NCI-H2171 treated with DMSO at 0.1 percent for 48 hours (cell line): ENCODE measurements at regions not wholly inside any gene's neighbourhood (a gene's known extent, or its start where the extent isn't known, plus 50 kb on each side); places are given as distances from the start of the nearest gene placed in this dataset.
"Not testable (repeated sequence)": the region's sequence is repeated elsewhere in the genome, so short reads cannot be mapped to it uniquely, and the experiment has no call there.

Experiments
- DNase-seq: peaks from one replicate; lab custom pipeline; 2025; lab: John Stamatoyannopoulos, UW

GRCh38 chr20:36082315-36082915, 72.1 kb upstream of the EPB41L1 start:
- DNase-seq, result no peak

DNA sequence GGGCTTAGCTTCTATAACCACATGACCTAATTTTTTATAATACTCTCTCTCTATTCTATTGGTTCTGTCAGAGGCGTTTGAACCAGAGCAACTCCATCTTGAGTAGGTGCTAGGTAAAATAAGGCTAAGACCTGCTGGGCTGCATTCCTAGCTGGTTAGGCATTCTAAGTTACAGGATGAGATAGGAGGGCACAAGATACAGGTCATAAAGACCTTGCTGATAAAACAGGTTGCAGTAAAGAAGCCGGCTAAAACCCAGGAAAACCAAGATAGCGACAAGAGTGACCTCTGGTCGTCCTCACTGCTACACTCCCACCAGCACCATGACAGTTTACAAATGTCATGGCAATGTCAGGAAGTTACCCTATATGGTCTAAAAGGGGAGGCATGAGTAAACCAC, 71.3 kb upstream of the EPB41L1 start:
- not testable (repeated sequence) for DNase-seq

GRCh38 chr20:36084356-36084755, 70.2 kb upstream of the EPB41L1 start:
- DNase-seq, result no peak

DNA sequence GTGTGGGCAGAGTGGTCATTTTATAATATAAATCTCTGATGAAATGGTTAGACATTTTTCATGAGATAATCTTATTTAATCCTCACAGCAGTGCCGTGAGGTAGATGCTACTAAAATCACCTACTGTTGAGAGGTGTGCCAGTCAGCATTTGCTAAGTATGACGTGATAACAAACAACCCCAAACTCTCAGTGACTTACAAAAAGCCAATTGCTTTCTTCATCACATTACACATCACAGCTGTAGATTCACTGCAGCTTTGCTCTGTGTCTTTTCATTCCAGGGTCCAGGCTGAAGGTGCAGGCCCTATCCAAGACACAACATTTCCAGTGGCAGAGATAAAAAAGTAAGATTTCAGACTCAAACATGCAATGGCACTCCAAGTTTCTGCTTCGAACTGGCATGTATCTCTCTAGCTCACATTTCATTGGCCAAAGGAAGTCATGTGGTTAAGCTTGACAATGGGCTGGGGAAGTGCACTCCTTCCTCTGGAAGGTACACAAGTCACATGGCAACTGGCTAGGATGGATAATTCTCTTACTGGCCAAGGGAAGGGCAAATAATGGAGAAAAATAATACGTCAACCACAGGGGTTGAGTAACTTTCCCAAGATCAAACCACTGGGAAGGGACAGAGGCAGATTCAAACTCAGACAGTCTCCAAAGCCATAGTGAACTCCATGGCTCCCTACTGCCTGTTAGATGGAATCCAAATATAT, 69.5 kb upstream of the EPB41L1 start:
- DNase-seq, result no peak

DNA sequence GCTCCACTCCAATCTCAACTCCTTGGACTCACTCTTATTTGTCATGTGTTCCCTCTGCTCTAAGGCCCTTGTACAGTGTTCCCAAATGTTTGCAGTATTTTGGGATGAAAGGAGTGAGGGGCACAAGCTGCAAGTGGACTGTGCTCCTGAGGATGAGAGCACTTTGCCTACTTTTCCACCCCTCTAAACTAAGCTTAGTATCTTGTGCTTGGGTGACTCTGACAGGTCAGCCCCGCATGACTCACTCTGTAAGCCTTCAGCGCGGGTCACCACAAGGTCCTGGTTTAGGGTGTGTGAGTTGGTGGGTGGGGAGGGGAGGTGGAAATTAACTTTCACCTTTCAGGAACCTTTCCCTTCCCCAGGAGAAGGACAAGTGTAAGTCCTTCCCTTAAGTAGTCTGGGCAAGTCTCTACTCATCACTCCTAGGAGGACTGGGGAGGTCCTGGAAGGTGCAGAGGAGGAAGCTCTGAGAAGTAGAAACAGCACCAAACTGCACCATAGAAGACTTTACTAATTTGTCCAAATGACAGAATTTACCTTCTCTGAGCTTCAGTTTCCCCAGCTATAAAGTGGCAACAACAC, 68.8 kb upstream of the EPB41L1 start:
- no peak for DNase-seq

- no peak for DNase-seq
These were observed 67.8 kb upstream of the EPB41L1 start for GRCh38 chr20:36086767-36087166.

DNA sequence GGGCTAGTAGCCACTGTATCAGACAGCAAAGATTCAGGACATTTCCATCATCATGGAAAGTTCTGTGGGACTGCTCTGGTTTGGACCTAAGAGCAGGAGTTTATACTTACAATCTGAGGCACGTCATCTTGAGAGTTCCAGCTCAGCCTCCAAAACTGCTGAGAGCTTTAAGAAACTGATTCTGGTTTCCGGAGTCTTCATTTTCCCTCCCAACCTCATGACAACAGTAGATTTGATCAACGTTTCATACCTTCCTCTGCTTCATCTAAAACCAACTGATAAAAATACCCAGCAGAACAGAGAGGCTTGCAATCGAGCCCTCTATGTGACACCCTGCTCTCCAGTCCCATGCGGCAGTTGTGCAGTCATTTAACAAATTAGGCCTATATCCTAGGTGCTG, 64.3 kb upstream of the EPB41L1 start:
- DNase-seq, result no peak

DNA sequence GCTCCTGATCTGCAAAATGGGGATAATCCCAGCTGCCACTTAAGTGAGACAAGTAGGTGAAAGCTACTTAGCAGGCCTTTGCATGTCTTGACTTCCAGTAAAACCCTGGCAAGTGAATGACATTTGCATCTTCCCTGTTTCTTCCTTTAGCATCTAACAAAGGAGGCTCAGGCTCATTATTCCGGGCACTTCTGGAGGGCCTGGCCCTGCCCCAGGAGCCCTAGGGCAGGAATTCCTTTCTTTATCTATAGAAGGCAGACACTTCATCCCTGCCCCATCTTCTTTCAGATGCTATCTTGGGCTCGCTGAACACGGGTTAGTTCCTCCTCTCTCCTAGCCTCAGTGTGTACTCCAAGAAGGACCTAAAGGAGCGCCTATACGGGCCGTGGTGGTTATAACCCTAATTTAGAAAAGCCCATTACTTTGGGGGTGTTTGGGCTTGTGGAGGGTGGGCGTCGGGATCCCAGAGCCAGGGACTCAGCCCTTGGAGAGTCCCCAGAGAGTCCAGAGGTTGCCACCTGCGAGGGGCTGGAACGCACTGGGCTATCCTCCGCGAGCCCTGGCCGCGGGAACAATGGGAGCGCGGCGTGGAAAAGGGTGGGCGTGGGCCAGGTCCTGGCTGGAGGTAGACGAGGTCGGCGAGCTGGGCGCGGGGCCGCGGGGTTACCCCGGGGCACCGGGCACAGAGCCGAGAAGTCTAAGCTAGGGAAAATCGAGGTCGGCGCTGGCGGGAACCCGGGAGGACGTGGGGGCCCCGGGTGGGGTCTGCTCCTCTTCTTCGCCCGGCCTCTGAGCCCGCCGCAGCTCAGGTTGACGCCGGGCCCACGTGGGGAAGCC, 62.8 kb upstream of the EPB41L1 start:
- DNase-seq, result no peak

DNA sequence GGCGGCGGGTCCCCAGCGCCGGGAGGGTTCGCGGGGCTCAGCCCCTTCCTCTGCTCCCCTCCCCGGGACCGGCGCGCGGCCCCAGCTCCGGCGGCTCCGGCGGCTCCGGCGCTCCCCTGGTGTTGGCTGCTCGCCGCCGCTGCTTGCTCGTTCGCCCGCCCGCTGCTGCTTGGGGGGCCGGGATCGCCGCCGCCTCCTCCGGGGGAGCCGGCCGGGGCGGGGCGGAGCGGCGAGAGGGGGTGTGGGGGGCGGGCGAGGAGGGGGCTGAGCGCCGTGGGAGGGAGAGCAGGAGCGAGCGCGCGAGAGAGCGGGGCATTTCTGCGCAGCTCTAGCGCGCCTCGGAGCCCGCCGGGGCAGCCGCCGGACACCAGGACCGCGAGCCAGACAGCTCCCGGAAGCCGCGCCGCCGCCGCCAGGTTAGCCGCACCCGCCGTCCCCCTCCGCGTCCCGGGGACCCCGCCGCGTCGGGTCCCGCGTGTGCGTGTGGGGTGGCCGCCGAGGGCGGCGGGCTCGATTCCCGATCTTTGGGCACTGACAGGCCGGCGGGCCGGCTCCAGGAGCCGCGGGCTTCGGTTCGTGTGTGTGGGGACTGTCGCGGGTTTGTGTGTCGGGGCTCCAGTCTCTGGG, 62.0 kb upstream of the EPB41L1 start:
- no peak for DNase-seq

DNA sequence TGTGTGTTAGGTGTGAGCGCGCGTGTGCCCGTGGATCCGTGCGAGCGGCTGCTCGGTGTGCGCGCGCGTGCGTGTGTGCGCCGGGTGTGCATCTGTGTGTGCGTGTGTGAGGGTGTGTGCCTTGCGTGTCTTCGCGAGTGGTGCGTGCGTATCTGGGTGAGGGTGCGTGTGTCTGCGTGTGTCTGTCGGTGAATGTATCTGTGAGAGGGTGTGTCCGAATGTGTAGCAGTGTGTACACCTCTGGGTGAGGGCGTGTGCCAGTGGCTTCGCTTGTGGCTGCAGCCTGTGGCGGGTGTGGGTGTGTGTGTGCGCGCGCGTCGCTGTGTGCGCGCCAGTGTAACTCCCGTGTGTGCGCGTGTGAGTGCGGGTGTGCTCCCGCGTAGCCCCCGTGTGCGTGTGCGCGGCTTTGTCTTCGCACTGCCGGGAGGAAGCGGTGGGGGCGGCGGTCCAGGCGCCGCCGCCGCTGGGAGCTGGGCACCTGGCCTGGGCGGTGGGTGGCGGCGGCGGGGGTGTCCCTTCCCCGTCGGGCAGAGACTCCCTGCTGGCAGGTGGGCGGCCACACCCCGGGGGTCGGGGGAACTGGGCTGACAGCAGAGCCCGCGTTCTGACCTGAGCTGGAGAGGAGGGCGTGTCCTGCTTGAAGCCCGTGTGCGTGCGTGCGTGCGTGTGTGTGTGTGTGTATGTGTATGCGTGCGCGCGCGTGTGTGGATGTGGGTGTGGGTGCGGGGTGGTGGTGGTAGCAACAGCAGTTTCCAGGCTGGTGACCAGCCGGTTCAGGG, 61.3 kb upstream of the EPB41L1 start:
- DNase-seq, result peak; percentile 31

DNA sequence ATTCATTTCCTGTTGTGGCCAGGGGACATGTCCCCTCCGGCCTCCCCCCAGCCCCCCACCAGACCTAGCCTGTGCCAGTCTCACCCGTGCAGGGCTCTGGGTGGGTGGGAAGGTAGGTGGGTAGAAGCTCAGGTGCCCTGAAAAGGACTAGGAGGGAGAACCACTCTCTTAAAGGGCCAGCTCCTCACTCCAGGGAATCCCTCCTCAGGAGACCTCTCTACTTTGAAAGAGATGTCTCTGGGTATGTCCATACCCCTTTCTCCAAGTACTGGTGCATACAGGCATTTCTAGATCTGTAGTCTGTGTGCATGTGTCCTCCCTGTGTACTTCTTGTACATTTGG, 60.8 kb upstream of the EPB41L1 start:
- DNase-seq, result no peak

GRCh38 chr20:36094497-36094896, 60.0 kb upstream of the EPB41L1 start:
- no peak for DNase-seq

- no peak for DNase-seq
These were observed 58.1 kb upstream of the EPB41L1 start for GRCh38 chr20:36096435-36096834.

DNA sequence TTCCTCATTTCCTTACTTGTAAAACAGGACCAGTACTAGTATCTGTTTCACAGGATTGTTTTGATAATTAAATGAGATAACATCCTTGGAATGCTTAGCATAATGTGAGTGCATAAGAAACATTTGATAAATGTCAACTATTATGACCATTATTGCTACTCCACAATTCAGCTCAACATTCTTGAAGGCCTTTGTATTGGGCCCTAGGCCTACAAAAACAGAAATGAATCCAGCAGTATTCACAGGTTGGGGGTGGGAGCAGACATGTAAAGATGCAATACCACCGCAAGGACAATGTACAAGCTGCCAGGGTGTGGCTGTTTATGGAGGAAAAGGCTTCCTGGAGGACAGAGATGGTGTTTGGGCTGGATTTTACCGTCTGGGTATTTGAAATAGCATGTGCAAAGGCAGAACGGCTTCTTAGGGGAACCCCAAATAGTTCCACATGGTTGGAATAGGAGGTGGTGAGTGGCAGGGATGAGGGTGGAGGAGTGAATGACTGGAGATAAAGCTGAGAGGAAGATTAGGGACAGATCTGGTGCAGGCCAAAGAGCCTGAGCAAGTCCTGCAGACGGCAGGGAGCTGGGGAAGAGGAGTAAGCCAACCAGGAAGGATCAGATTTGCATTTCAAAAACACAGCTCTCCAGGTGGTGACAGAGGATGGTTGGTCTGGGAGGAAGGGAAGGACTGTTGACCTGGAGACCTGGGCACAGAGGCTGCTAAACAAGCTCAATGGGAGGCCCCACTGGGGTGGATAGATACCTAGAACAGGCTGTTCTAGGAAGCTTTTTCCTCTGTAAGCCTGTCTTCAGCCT, 57.0 kb upstream of the EPB41L1 start:
- no peak for DNase-seq

GRCh38 chr20:36098364-36098763, 56.2 kb upstream of the EPB41L1 start:
- DNase-seq, result no peak

DNA sequence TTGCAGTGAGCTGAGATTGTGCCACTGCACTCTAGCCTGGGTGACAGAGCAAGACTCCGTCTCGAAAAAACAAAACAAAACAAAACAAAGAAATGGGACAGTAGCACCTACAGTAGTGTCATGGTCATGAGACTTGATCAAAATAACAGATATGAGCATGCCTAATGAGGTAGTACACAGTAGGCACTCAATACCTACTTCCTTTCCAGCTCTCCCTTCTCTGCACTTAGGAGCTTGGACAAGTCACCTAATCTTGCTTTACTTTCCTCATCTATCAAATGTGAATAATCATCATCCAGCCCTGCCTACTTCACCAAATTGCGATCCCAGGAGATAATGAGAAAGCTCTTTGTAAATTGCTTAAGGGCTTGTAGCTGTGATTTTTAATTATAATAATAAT, 55.4 kb upstream of the EPB41L1 start:
- DNase-seq, result no peak

GRCh38 chr20:36101192-36101591, 53.3 kb upstream of the EPB41L1 start:
- DNase-seq, result no peak

DNA sequence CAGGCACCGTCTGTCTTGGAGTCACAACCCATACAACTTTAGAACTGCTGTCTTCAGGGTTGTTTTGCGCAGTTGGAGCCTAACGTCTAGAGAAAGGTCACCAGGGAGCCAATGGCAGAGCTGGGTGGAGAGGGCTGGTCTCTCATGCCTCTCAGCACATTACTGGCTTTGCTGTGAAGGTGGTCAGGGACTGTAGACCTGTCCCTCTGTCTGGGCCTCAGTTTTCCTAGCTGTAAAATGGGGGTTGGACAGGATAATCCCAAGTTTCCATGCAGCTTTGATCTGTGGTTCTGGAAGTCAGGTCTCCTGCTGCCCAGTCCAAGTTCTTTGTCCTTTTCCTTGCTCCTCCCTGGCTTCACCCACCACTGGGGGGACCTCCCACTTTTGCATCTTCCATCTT, 52.2 kb upstream of the EPB41L1 start:
- DNase-seq, result no peak

- no peak for DNase-seq
These were observed 51.5 kb upstream of the EPB41L1 start for GRCh38 chr20:36102809-36103596.

DNA sequence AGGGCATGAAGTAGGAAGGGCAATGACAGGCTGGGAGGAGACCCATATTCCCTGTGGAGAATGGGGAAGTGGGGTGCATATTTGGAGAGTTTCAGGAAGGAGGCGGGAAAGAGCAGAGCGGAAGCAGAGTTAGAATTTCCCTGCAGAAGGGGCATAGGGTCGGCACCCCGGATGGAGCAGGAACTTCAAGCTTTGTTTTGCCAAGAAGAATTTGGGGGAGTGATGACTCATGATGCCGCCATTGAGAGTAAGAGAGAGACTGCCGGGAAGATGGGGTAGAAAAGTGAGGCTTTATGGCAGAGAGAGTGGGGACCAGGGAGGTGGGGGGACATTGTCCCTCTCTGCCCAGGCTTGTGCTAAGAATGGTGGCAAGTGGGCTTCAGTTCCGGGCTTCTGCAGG, 50.3 kb upstream of the EPB41L1 start:
- no peak for DNase-seq
